Hematopoietic multipotent progenitor cell treated with erythropoietin and hydrocortisone succinate and interleukin-3 and kit ligand, for 6 days (in vitro differentiated cells): ENCODE measurements at regions not wholly inside any gene's neighbourhood (a gene's known extent, or its start where the extent isn't known, plus 50 kb on each side); places are given as distances from the start of the nearest gene placed in this dataset.

Experiments
- DNase-seq: peaks from one replicate; pipeline ENCODE4 v3.0.0-alpha.2; 2015

- DNase-seq, result no peak
Observed at GRCh38 chr17:36730095-36730808, 128.9 kb downstream of the MRM1 start.

- peak; percentile 33 for DNase-seq
Observed at GRCh38 chr17:36730857-36731490, 129.6 kb downstream of the MRM1 start.

GRCh38 chr17:36731811-36732210 lies 130.4 kb downstream of the MRM1 start:
- no peak for DNase-seq

GRCh38 chr17:36732351-36732750 lies 131.0 kb downstream of the MRM1 start:
- DNase-seq, result no peak

GRCh38 chr17:36736201-36737156 lies 135.1 kb downstream of the MRM1 start:
- DNase-seq, result no peak

GRCh38 chr17:36739208-36739607 lies 137.8 kb downstream of the MRM1 start:
- DNase-seq, result no peak

GRCh38 chr17:36740157-36740556 lies 138.8 kb downstream of the MRM1 start:
- DNase-seq, result no peak

- DNase-seq, result no peak
Observed at GRCh38 chr17:36741019-36741902, 139.9 kb downstream of the MRM1 start.

- DNase-seq, result peak; percentile 41
Observed at GRCh38 chr17:36742267-36743000, 141.1 kb downstream of the MRM1 start.

GRCh38 chr17:36743130-36743529 lies 141.7 kb downstream of the MRM1 start:
- no peak for DNase-seq

- DNase-seq, result no peak
Observed at GRCh38 chr17:36746381-36747053, 145.1 kb downstream of the MRM1 start.

- DNase-seq, result no peak
Observed at GRCh38 chr17:36747861-36748260, 146.5 kb downstream of the MRM1 start.

GRCh38 chr17:36748272-36748671 lies 146.9 kb downstream of the MRM1 start:
- no peak for DNase-seq

GRCh38 chr17:36749493-36749892 lies 148.1 kb downstream of the MRM1 start:
- no peak for DNase-seq

GRCh38 chr17:36750316-36750885 lies 149.0 kb downstream of the MRM1 start:
- no peak for DNase-seq

GRCh38 chr17:36752096-36752888 lies 150.9 kb downstream of the MRM1 start:
- DNase-seq, result no peak

GRCh38 chr17:36755586-36755985 lies 154.2 kb downstream of the MRM1 start:
- peak; percentile 70 for DNase-seq

GRCh38 chr17:36756695-36757094 lies 155.3 kb downstream of the MRM1 start:
- DNase-seq, result no peak

- no peak for DNase-seq
Observed at GRCh38 chr17:36760425-36760824, 159.0 kb downstream of the MRM1 start.
